Gastroesophageal sphincter (tissue), 3 donors: ENCODE measurements at regions not wholly inside any gene's neighbourhood (a gene's known extent, or its start where the extent isn't known, plus 50 kb on each side); places are given as distances from the start of the nearest gene placed in this dataset.

ENCODE experiments used
- POLR2A ChIP-seq, 2 donors: fragments of 450-650 bp; IDR thresholded peaks; one replicate each; pipeline ENCODE4 v1.6.1; 2017; ENCODE audit warnings: antibody characterized with exemption in 2 of 2, mild to moderate bottlenecking in 2 of 2, moderate library complexity in 1 of 2
- TF ChIP-seq, protein P1 (sequence below), 4 experiments: fragments of 200-600 bp in 2 of 4; fragments of 450-650 bp in 2 of 4; sonication (generic) in 1 of 4; IDR thresholded peaks; one replicate each; pipeline ENCODE4 v1.5.1; 2017 to 2019; ENCODE audit warnings: antibody characterized with exemption in 4 of 4, mild to moderate bottlenecking in 2 of 4, moderate library complexity in 2 of 4

DNA sequence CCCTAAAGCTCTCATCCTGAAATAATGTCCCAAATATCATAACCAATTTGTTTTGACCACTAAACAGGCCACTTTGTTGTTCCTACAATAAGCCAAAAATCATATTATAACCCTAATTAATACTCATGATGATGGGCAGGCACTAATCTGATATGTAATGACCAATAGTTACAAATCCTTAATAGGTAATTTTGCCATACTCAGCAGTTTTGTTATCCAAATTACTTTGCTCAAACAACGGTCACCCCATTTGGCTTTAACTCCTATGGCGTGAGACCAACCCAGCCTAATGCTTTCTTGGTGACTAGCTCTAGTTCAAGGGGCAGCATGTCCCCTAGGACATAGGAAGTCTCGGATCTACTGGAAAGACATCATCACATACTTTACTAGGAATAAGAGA is 123.2 kb upstream of the ID4 start:
- TF ChIP-seq, protein P1, sequence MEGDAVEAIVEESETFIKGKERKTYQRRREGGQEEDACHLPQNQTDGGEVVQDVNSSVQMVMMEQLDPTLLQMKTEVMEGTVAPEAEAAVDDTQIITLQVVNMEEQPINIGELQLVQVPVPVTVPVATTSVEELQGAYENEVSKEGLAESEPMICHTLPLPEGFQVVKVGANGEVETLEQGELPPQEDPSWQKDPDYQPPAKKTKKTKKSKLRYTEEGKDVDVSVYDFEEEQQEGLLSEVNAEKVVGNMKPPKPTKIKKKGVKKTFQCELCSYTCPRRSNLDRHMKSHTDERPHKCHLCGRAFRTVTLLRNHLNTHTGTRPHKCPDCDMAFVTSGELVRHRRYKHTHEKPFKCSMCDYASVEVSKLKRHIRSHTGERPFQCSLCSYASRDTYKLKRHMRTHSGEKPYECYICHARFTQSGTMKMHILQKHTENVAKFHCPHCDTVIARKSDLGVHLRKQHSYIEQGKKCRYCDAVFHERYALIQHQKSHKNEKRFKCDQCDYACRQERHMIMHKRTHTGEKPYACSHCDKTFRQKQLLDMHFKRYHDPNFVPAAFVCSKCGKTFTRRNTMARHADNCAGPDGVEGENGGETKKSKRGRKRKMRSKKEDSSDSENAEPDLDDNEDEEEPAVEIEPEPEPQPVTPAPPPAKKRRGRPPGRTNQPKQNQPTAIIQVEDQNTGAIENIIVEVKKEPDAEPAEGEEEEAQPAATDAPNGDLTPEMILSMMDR (IDR thresholded peaks at IDR 0.05), result no peak
- TF ChIP-seq POLR2A (IDR thresholded peaks at IDR 0.05), result no peak
